ENCODE measurements at regions not wholly inside any gene's neighbourhood (a gene's known extent, or its start where the extent isn't known, plus 50 kb on each side); places are given as distances from the start of the nearest gene placed in this dataset.

- Histone ChIP-seq H4K20me1 (ENCODE audit: low read depth, low read length) (no peaks in the 10 kb centered on the region), H3K9ac (ENCODE audit: low read length) (no peak overlapping the region), H3K36me3 (ENCODE audit: low read length) (no peaks in the 10 kb centered on the region), H3K79me2 (ENCODE audit: insufficient read depth, low read length) (no peaks in the 10 kb centered on the region), H2AFZ (ENCODE audit: low read depth, low read length, severe bottlenecking) (no peak overlapping the region), H3F3A (ENCODE audit: insufficient read depth) (no peaks in the 10 kb centered on the region), H3K9me2 (replicated peaks; ENCODE audit: insufficient read depth, low read length) (no peaks in the 10 kb centered on the region), H3K9me3 (ENCODE audit: insufficient read depth, low read length) (no peaks in the 10 kb centered on the region), H3K27ac (ENCODE audit: low read depth, low read length) (no peak overlapping the region), H3K27me3 (ENCODE audit: low read length) (no peaks in the 10 kb centered on the region), H3K4me2 (ENCODE audit: low read depth, low read length, poor library complexity, severe bottlenecking) (no peak overlapping the region), H3K4me3 (ENCODE audit: insufficient read depth, low read length, poor library complexity, severe bottlenecking) (no peak overlapping the region)
- no peak for TF ChIP-seq CTCF (IDR thresholded peaks at IDR 0.05; ENCODE audit: insufficient read depth, low read length, poor library complexity, severe bottlenecking)
- no peak for TF ChIP-seq EZH2phosphoT487 (conservative IDR thresholded peaks at IDR 0.05; ENCODE audit: low read length)
These were observed 150.9 kb upstream of the EEA1 start for GRCh38 chr12:93079976-93080375.

- no peak for TF ChIP-seq CTCF (IDR thresholded peaks at IDR 0.05; ENCODE audit: insufficient read depth, low read length, poor library complexity, severe bottlenecking)
- no peaks in the 10 kb centered on the region for H3K36me3 ChIP-seq (ENCODE audit: low read length)
- H3K9ac ChIP-seq (ENCODE audit: low read length), result no peak overlapping the region
- H3K27ac ChIP-seq (ENCODE audit: low read depth, low read length), result no peak overlapping the region
- H3F3A ChIP-seq (ENCODE audit: insufficient read depth), result no peaks in the 10 kb centered on the region
- H3K4me2 ChIP-seq (ENCODE audit: low read depth, low read length, poor library complexity, severe bottlenecking), result no peak overlapping the region
- no peak overlapping the region for H3K4me3 ChIP-seq (ENCODE audit: insufficient read depth, low read length, poor library complexity, severe bottlenecking)
- H3K79me2 ChIP-seq (ENCODE audit: insufficient read depth, low read length), result no peaks in the 10 kb centered on the region
- H3K9me3 ChIP-seq (ENCODE audit: insufficient read depth, low read length), result no peaks in the 10 kb centered on the region
- no peaks in the 10 kb centered on the region for H4K20me1 ChIP-seq (ENCODE audit: low read depth, low read length)
- H3K27me3 ChIP-seq (ENCODE audit: low read length), result no peaks in the 10 kb centered on the region
- no peak overlapping the region for H2AFZ ChIP-seq (ENCODE audit: low read depth, low read length, severe bottlenecking)
- no peaks in the 10 kb centered on the region for H3K9me2 ChIP-seq (replicated peaks; ENCODE audit: insufficient read depth, low read length)
These were observed 151.4 kb upstream of the EEA1 start for GRCh38 chr12:93080452-93080851.

GRCh38 chr12:93080994-93081809 is 152.1 kb upstream of the EEA1 start:
- no peak overlapping the region for H3K4me3 ChIP-seq (ENCODE audit: insufficient read depth, low read length, poor library complexity, severe bottlenecking)
- no peaks in the 10 kb centered on the region for H3K9me3 ChIP-seq (ENCODE audit: insufficient read depth, low read length)
- no peak overlapping the region for H3K4me2 ChIP-seq (ENCODE audit: low read depth, low read length, poor library complexity, severe bottlenecking)
- no peaks in the 10 kb centered on the region for H3K79me2 ChIP-seq (ENCODE audit: insufficient read depth, low read length)
- H3K27me3 ChIP-seq (ENCODE audit: low read length), result no peaks in the 10 kb centered on the region
- TF ChIP-seq EZH2phosphoT487 (conservative IDR thresholded peaks at IDR 0.05; ENCODE audit: low read length) (no peak), CTCF (IDR thresholded peaks at IDR 0.05; ENCODE audit: insufficient read depth, low read length, poor library complexity, severe bottlenecking) (no peak)
- no peak overlapping the region for H3K9ac ChIP-seq (ENCODE audit: low read length)
- no peaks in the 10 kb centered on the region for H3K9me2 ChIP-seq (replicated peaks; ENCODE audit: insufficient read depth, low read length)
- H3F3A ChIP-seq (ENCODE audit: insufficient read depth), result no peaks in the 10 kb centered on the region
- no peaks in the 10 kb centered on the region for H4K20me1 ChIP-seq (ENCODE audit: low read depth, low read length)
- no peak overlapping the region for H2AFZ ChIP-seq (ENCODE audit: low read depth, low read length, severe bottlenecking)
- no peak overlapping the region for H3K27ac ChIP-seq (ENCODE audit: low read depth, low read length)
- H3K36me3 ChIP-seq (ENCODE audit: low read length), result no peaks in the 10 kb centered on the region

All from SU-DHL-6 (cell line).